Embryonic facial prominence (tissue), 1 donor: ENCODE measurements at regions not wholly inside any gene's neighbourhood (a gene's known extent, or its start where the extent isn't known, plus 50 kb on each side); places are given as distances from the start of the nearest gene placed in this dataset.
"Not testable (repeated sequence)": the region's sequence is repeated elsewhere in the genome, so short reads cannot be mapped to it uniquely, and the experiment has no call there.

Experiments
- DNase-seq: peaks from one replicate; pipeline ENCODE4 v3.0.0-alpha.2; 2016; ENCODE audit errors: extremely low spot score

GRCh38 chr20:53800418-53800817, 206.8 kb upstream of the ZNF217 start:
- no peak for DNase-seq

DNA sequence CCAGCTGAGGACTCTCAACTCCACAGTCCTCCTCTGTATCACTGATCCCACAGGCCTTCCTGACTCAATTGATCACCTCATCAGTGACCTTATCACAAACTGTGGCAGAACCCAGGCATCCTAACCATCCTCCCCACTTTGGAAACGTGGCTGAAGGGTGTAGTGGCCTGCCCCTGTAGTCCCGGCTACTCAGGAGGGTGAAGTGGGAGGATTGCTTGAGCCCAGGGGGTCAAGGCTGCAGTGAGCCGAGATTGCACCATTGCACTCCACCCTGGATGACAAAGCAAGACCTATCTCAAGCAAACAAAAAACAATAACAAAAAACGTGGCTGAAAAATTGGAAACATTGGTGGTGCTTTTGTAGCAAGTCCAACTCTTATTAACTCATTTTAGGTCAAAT, 203.4 kb upstream of the ZNF217 start:
- DNase-seq = no peak

- DNase-seq = no peak
Measured at GRCh38 chr20:53795170-53795569, 201.5 kb upstream of the ZNF217 start.

DNA sequence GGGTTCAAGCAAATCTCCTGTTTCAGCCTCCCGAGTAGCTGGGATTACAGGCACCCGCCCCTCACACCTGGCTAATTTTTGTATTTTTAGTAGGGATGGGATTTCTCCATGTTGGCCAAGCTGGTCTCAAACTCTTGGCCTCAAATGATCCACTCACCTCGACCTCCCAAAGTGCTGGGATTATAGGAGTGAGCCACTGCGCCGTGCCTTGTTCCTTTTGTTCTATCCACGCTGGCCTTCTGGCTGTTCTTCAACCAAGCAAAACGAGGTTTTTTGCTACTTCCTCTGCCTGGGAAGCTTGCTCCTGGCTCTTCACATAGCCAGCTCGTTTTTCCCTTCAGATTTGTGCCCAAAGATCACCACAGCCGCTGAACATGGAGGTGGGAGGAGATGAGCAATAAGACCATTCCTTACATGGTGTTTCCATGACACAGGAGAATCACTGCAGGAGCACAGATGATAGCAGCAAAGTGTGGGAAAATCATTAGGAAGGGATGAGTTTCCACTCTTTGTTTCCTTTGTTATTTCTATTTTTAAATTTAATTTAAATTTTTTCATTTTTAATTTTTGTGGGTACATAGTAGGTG, 201.0 kb upstream of the ZNF217 start:
- no peak for DNase-seq

GRCh38 chr20:53793783-53794383, 200.2 kb upstream of the ZNF217 start:
- DNase-seq = no peak

- no peak for DNase-seq
Measured at GRCh38 chr20:53792946-53793536, 199.4 kb upstream of the ZNF217 start.

- DNase-seq = no peak
Measured at GRCh38 chr20:53789989-53790675, 196.5 kb upstream of the ZNF217 start.

DNA sequence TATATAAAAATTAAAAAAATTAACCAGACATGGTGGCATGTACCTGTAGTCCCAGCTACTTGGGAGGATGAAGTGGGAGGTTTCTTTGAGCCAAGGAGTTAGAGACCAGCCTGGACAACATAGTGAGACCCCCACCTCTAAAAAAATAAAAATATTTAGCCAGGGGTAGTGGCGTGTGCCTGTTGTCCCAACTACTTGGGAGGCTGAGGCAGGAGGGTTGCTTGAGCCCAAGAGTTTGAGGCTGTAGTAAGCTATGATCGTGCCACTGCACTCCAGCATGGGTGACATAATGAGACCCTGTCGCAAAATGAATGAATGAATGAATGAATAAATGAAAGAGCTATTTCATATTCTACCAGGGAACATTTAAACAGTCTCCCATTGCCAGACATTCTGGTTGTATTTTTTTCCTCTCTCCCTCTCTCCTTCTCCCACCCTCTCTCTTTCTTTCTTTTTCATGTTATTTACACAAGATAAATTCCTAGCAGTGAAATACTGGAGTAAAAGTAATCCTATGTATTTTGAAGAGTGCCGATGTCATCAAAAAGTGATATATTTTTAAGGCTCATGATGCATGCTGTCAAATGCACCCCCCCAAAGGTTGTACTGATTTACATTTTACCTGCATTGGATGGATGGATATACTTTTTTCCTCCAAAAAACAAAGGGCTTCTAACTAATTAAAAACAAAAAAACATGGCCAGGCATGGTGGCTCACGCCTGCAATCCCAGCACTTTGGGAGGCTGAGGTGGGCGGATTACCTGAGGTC, 194.8 kb upstream of the ZNF217 start:
- DNase-seq = no peak

DNA sequence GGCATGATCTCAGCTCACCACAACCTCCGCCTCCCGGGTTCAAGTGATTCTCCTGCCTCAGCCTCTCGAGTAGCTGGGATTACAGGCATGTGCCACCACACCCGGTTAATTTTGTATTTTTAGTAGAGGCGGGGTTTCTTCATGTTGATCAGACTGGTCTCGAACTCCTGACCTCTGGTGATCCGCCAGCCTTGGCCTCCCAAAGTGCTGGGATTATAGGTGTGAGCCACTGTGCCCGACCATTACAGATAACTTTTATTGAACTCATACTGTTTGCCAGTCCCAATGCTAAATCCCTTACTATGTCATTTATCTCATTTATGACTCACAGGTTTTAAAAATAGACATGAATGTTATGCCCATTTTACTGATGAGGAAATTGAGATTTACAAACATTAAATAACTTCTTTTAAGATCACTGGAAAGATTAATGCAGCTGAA, 193.9 kb upstream of the ZNF217 start:
- not testable (repeated sequence) for DNase-seq

- no peak for DNase-seq
Measured at GRCh38 chr20:53786445-53787267, 193.0 kb upstream of the ZNF217 start.

DNA sequence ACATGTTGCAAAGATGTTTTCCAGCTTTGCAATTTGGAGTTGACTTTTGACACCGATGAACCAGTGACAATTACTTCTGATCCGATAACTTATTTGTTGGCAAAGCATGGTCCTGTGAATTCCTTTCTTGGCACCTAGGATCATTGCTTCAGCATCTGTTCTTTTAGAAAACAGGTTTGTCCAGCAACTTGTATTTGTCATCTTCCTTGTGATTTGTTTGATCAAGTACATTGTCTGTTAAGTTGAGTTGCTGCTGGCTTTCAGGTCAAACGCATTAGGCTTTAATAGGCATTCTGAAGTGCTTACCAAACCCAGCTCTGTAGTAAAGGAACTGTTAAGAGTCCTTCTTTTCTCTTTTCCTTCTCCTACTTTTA, 192.4 kb upstream of the ZNF217 start:
- DNase-seq = no peak

GRCh38 chr20:53785320-53785719, 191.7 kb upstream of the ZNF217 start:
- DNase-seq = no peak

GRCh38 chr20:53783768-53784167, 190.1 kb upstream of the ZNF217 start:
- no peak for DNase-seq

GRCh38 chr20:53782612-53783246, 189.1 kb upstream of the ZNF217 start:
- DNase-seq = no peak

DNA sequence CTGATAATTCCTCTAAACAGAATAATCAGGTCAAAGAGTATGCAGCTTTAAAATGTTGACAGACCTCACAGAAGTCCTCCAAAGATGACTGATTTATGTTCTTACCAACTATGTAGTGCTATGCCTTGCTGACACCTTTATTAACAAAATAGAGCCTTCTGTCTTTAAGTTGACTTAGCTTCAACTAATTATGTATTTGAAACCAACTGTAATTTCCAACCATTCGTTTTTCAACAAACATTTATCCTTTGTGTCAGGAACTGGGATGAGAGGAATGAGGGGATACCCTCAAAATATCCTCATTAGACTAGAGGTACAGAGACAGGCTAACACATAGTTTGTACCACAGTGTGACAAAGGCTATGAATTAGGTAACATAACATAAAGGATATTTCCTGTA, 186.2 kb upstream of the ZNF217 start:
- no peak for DNase-seq

- no peak for DNase-seq
Measured at GRCh38 chr20:53778736-53779135, 185.1 kb upstream of the ZNF217 start.

GRCh38 chr20:53778041-53778516, 184.4 kb upstream of the ZNF217 start:
- no peak for DNase-seq

GRCh38 chr20:53777402-53777801, 183.8 kb upstream of the ZNF217 start:
- DNase-seq = not testable (repeated sequence)

DNA sequence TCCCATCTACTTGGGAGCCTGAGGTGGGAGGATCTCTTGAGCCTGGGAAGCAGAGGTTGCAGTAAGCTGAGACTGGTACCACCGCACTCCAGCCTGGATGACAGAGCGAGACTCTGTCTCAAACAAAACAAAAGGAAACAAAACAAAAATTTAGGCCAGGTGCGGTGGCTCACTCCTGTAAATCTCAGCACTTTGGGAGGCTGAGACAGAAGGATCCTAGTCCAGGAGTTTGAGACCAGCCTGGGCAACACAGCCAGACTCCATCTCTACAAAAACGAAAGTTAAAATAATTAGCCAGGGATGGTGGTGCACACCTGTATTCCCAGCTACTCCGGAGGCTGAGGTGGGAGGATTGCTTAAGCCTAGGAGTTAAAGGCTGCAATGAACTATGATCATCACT, 183.2 kb upstream of the ZNF217 start:
- no peak for DNase-seq

GRCh38 chr20:53774461-53775203, 181.0 kb upstream of the ZNF217 start:
- no peak for DNase-seq
